ENCODE measurements at regions not wholly inside any gene's neighbourhood (a gene's known extent, or its start where the extent isn't known, plus 50 kb on each side); places are given as distances from the start of the nearest gene placed in this dataset.

DNA sequence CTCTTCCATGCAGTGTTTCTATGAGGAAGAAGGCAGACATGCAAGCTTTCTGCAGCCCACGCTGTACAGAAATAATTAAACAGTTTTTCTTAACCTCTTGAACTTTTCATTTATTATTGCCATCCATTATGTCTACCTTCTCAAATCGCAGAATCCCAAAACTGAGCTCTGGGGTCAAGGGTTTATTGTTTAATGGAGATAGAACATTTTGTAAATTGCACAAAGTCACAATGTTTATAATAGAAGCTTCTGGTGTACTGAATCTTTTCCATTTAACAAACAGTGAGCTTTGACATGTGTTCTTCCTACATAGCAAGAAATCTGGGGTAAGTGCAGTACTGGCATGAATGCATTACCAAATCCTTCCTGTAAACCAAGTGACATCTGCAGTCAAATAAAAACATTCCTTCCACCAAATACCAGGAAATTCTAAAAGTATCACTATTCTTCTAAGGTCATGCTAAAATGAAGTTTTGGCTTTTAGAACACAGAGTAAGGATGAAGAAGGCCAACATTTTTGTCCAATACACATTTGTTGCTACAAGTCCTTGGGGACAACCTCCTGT lies 385.3 kb upstream of the DDHD1 start:
- no peaks in the 10 kb centered on the region; the same call in 1 of the 2 replicates for H3K27me3 ChIP-seq (ENCODE audit: insufficient read depth)
- CTCF ChIA-PET, result interaction anchor here (0.8 to 6.5 kb wide), 10 partner anchors 11 to 882 kb away, joined by 3 to 70 read pairs (median 4); no protein-coding TSS in a partner anchor
- H3K4me2 ChIP-seq, result no peak overlapping the region
- H3K79me2 ChIP-seq (ENCODE audit: insufficient read depth), result no peaks in the 10 kb centered on the region
- H3K36me3 ChIP-seq (replicated peaks in 1 of 2; ENCODE audit: control insufficient read depth in 1 of 2, insufficient read depth in 2 of 2, low read length in 1 of 2), result no peaks in the 10 kb centered on the region
- H3K9ac ChIP-seq, result no peak overlapping the region
- H3K27ac ChIP-seq (ENCODE audit: low read depth in 2 of 2, low read length in 1 of 2), result no peak overlapping the region
- POLR2A ChIA-PET, result no interaction called here
- TF ChIP-seq SMC3 (IDR thresholded peaks at IDR 0.05; ENCODE audit: low read depth, low read length), result no peak
- no peak for TF ChIP-seq FOSL2 (IDR thresholded peaks at IDR 0.05; ENCODE audit: borderline replicate concordance, low read depth)
- no peak for TF ChIP-seq SIN3A (IDR thresholded peaks at IDR 0.05; ENCODE audit: borderline replicate concordance, low read depth, low read length)
- no peak for TF ChIP-seq POLR2AphosphoS5 (IDR thresholded peaks at IDR 0.05; ENCODE audit: low read depth, low read length)
- TF ChIP-seq, protein P1, sequence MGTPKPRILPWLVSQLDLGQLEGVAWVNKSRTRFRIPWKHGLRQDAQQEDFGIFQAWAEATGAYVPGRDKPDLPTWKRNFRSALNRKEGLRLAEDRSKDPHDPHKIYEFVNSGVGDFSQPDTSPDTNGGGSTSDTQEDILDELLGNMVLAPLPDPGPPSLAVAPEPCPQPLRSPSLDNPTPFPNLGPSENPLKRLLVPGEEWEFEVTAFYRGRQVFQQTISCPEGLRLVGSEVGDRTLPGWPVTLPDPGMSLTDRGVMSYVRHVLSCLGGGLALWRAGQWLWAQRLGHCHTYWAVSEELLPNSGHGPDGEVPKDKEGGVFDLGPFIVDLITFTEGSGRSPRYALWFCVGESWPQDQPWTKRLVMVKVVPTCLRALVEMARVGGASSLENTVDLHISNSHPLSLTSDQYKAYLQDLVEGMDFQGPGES (IDR thresholded peaks at IDR 0.05; ENCODE audit: low read depth, low read length), result no peak
- TF ChIP-seq TAF1 (IDR thresholded peaks at IDR 0.05; ENCODE audit: borderline replicate concordance, low read depth, low read length), result no peak
- TF ChIP-seq, protein P2, sequence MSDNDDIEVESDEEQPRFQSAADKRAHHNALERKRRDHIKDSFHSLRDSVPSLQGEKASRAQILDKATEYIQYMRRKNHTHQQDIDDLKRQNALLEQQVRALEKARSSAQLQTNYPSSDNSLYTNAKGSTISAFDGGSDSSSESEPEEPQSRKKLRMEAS (IDR thresholded peaks at IDR 0.05; ENCODE audit: low read depth), result no peak
- no peak for TF ChIP-seq JUND (IDR thresholded peaks at IDR 0.05)
- no peak for TF ChIP-seq RFX5 (IDR thresholded peaks at IDR 0.05; ENCODE audit: low read length)
- no peaks in the 10 kb centered on the region for H3K9me3 ChIP-seq
- DNase-seq, result no peak
- peaks cover 0 to 7% of the 10 kb centered on the region in 2 experiments; a peak in 1 of 4 replicates for H3K4me1 ChIP-seq (ENCODE audit: control insufficient read depth in 1 of 2, insufficient read depth in 2 of 2, low read depth in 1 of 2, low read length in 1 of 2)
- H4K20me1 ChIP-seq (ENCODE audit: insufficient read depth), result no peaks in the 10 kb centered on the region
- WGBS (ENCODE audit: low lambda C conversion rate), result 27% methylated on average over 2 of the region's 2 CpGs
- H2AFZ ChIP-seq (ENCODE audit: low read depth), result no peak overlapping the region
- no peaks in the 10 kb centered on the region for H3F3A ChIP-seq (replicated peaks; ENCODE audit: insufficient read depth)
- H3K4me3 ChIP-seq (ENCODE audit: low read depth in 2 of 2, low read length in 1 of 2), result no peak overlapping the region
- no peaks in the 10 kb centered on the region for H3K9me2 ChIP-seq

DNA sequence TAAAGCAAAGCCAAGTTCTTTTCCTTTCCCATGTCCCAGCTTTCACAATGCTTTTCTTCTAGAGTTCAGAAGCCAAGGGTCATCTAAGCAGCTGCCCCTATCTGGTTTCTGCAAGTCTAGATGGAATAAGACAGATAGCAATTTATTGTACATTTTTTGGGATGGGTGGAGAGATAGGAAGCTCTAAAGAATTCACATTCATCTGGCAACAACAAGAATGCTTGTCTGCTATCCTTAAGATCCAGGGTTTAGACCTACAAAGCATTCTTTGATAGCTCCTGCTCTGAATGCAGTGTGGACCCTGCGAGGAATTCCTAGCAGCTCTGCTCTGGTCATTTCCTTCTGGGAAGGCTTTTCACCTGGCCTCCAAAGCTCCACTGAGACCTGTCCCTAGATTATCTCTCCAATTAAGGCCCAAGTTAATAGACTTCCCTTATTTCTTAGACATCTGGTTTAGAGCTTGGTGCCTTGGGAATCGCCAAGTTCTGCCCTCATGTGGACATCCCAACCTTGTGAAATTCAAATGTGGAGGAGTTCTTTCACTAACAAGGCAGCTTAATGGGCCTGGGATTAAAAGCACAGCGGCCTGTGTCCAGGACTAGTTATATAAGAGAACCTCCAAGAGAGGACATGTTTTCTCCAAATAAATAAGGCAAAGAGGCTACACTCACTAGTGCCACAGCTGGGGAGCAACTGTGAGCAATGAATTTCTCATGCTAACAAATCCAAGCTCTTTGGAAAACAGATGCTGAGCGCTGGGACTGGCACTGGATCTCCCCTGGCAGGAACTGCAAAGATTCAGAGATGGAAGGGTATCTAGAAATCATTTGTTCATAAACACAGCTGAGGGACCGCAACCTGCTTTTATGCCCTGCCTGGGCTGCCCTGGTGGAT lies 384.5 kb upstream of the DDHD1 start:
- no peaks in the 10 kb centered on the region for H3K9me2 ChIP-seq
- ChIA-PET CTCF (interaction anchor here (0.9 to 6.5 kb wide), 8 partner anchors 10 to 883 kb away, joined by 3 to 70 read pairs (median 11); no protein-coding TSS in a partner anchor), POLR2A (no interaction called here)
- H2AFZ ChIP-seq (ENCODE audit: low read depth), result no peak overlapping the region
- no peak overlapping the region for H3K4me3 ChIP-seq (ENCODE audit: low read depth in 2 of 2, low read length in 1 of 2)
- no peaks in the 10 kb centered on the region for H4K20me1 ChIP-seq (ENCODE audit: insufficient read depth)
- no peaks in the 10 kb centered on the region for H3K36me3 ChIP-seq (replicated peaks in 1 of 2; ENCODE audit: control insufficient read depth in 1 of 2, insufficient read depth in 2 of 2, low read length in 1 of 2)
- no peaks in the 10 kb centered on the region for H3K79me2 ChIP-seq (ENCODE audit: insufficient read depth)
- H3K9ac ChIP-seq, result no peak overlapping the region
- H3K27ac ChIP-seq (ENCODE audit: low read depth in 2 of 2, low read length in 1 of 2), result no peak overlapping the region
- no peaks in the 10 kb centered on the region; the same call in 1 of the 2 replicates for H3K27me3 ChIP-seq (ENCODE audit: insufficient read depth)
- no peaks in the 10 kb centered on the region for H3F3A ChIP-seq (replicated peaks; ENCODE audit: insufficient read depth)
- no peak overlapping the region for H3K4me2 ChIP-seq
- no peaks in the 10 kb centered on the region for H3K9me3 ChIP-seq
- no peak for DNase-seq
- H3K4me1 ChIP-seq (ENCODE audit: control insufficient read depth in 1 of 2, insufficient read depth in 2 of 2, low read depth in 1 of 2, low read length in 1 of 2), result peaks cover 0 to 3% of the 10 kb centered on the region in 2 experiments; a peak in 2 of 4 replicates
- 46% methylated on average over 5 of the region's 5 CpGs for WGBS (ENCODE audit: low lambda C conversion rate)
- no peak for TF ChIP-seq TEAD4 (IDR thresholded peaks at IDR 0.05; ENCODE audit: borderline replicate concordance, insufficient read depth)
- no peak for TF ChIP-seq NRF1 (IDR thresholded peaks at IDR 0.05; ENCODE audit: low read depth, low read length)
- TF ChIP-seq, protein P3, sequence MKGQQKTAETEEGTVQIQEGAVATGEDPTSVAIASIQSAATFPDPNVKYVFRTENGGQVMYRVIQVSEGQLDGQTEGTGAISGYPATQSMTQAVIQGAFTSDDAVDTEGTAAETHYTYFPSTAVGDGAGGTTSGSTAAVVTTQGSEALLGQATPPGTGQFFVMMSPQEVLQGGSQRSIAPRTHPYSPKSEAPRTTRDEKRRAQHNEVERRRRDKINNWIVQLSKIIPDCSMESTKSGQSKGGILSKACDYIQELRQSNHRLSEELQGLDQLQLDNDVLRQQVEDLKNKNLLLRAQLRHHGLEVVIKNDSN (IDR thresholded peaks at IDR 0.05; ENCODE audit: borderline replicate concordance, low read depth), result no peak
- TF ChIP-seq RCOR1 (IDR thresholded peaks at IDR 0.05; ENCODE audit: low read length), result no peak
- no peak for TF ChIP-seq RAD21 (IDR thresholded peaks at IDR 0.05; ENCODE audit: low read length)
- no peak for TF ChIP-seq MXI1 (IDR thresholded peaks at IDR 0.05; ENCODE audit: low read depth, low read length)
- no peak for TF ChIP-seq GABPA (IDR thresholded peaks at IDR 0.05; ENCODE audit: low read depth)
- TF ChIP-seq, protein P4, sequence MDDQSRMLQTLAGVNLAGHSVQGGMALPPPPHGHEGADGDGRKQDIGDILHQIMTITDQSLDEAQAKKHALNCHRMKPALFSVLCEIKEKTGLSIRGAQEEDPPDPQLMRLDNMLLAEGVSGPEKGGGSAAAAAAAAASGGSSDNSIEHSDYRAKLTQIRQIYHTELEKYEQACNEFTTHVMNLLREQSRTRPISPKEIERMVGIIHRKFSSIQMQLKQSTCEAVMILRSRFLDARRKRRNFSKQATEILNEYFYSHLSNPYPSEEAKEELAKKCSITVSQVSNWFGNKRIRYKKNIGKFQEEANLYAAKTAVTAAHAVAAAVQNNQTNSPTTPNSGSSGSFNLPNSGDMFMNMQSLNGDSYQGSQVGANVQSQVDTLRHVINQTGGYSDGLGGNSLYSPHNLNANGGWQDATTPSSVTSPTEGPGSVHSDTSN (IDR thresholded peaks at IDR 0.05), result no peak
- no peak for TF ChIP-seq JUND (IDR thresholded peaks at IDR 0.05)
- TF ChIP-seq FOXJ3 (CRISPR knock-in tag; IDR thresholded peaks at IDR 0.05), result no peak
- TF ChIP-seq FOSL2 (IDR thresholded peaks at IDR 0.05; ENCODE audit: borderline replicate concordance, low read depth), result no peak
- TF ChIP-seq EZH2phosphoT487 (IDR thresholded peaks at IDR 0.05; ENCODE audit: borderline replicate concordance, low read depth), result no peak
- TF ChIP-seq TCF12 (IDR thresholded peaks at IDR 0.05), result no peak
- TF ChIP-seq, protein P2 (IDR thresholded peaks at IDR 0.05; ENCODE audit: low read depth), result no peak
